MCF 10A (cell line): ENCODE measurements at regions not wholly inside any gene's neighbourhood (a gene's known extent, or its start where the extent isn't known, plus 50 kb on each side); places are given as distances from the start of the nearest gene placed in this dataset.

ENCODE experiments used
- BruUV-seq: library from RNA; stranded (reverse); fragments of 400-500 nt; replicated peaks from 2 replicates; lab custom pipeline; 2021; lab: Mats Ljungman, UMichigan
- CTCF ChIA-PET: fragments of 300-600 bp; sonication (Branson Sonifier 250); formaldehyde crosslinking; extraction: SDS; loops from one replicate; lab custom pipeline; 2021; ENCODE audit warnings: antibody characterized with exemption, inconsistent platforms; lab: Yijun Ruan, JAX
- POLR2A ChIA-PET: fragments of 300-600, 350-650 bp; sonication (Branson Sonifier 250); formaldehyde crosslinking; extraction: SDS; loops from one replicate; lab custom pipeline; 2020; ENCODE audit warnings: antibody characterized with exemption, inconsistent platforms; lab: Yijun Ruan, JAX
- DNase-seq: peaks from one replicate; pipeline ENCODE4 v3.0.0-alpha.2; 2018; ENCODE audit not compliant: unreplicated experiment
- H3K27ac Mint-ChIP-seq: one replicate; pipeline ENCODE4 v1.8.0; 2022; ENCODE audit warnings: mild to moderate bottlenecking, low read depth, mixed read lengths; ENCODE audit not compliant: unreplicated experiment
- H3K27me3 Mint-ChIP-seq: one replicate; pipeline ENCODE4 v1.8.0; 2022; ENCODE audit warnings: mixed read lengths; ENCODE audit not compliant: insufficient read depth, unreplicated experiment
- H3K36me3 Mint-ChIP-seq: one replicate; pipeline ENCODE4 v1.8.0; 2022; ENCODE audit warnings: mild to moderate bottlenecking, moderate library complexity, mixed read lengths; ENCODE audit not compliant: insufficient read depth, unreplicated experiment
- H3K4me1 Mint-ChIP-seq: one replicate; pipeline ENCODE4 v1.8.0; 2022; ENCODE audit warnings: mixed read lengths; ENCODE audit not compliant: insufficient read depth, unreplicated experiment
- H3K4me3 Mint-ChIP-seq: one replicate; pipeline ENCODE4 v1.8.0; 2022; ENCODE audit warnings: mild to moderate bottlenecking, moderate library complexity, mixed read lengths; ENCODE audit not compliant: unreplicated experiment
- H3K9me3 Mint-ChIP-seq: one replicate; pipeline ENCODE4 v1.8.0; 2022; ENCODE audit warnings: mixed read lengths; ENCODE audit not compliant: unreplicated experiment
- intact Hi-C: fragments of 100-400 bp; cut with micrococcal nuclease; formaldehyde crosslinking; loops from 2 replicates; pipeline ENCODE4 v1.14.1; 2022
- TF ChIP-seq, protein P1 (sequence below): fragments of 200-600 bp; IDR thresholded peaks from one replicate; pipeline ENCODE4 v1.8.0; 2022; ENCODE audit warnings: antibody characterized with exemption, mild to moderate bottlenecking; ENCODE audit not compliant: unreplicated experiment

DNA sequence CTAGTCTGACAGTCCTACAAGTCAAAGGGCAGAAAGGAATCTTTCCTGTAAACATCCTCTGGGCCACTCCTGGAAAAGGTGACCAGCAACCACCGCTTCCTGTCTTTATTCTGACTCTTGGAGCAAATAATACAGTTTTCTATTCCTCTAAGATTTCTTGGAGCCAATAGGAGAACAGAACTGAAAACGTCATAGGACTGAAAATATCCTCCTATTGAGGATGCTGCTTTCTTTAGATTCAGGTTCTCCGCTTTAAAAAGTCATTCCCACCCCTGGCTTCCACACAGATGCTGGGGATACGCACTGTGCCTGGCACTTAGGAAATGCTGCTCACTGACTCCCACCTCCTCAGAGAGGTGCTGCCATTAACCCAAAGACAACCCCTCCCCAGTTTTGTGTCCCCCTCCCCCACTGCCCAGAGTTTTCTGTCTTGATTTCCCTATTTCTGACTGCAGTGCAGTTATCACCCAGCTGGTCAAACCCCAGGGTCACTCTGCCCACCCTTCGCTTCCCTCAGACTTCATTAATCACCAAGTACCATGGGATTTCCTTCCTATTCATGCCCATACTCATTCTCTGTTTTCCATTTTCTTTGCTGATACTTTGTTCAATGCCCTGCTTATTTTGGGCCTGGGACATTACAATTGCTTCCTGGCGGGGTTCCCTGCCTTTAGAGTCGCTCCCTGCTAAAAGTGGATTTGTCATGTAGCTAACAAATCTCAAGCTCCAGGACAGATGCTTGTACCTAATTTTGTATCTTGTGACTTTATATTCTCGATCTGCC, 82.1 kb upstream of the ARHGAP29 start:
- Mint-ChIP-seq H3K36me3 (no peaks in the 10 kb centered on the region), H3K27me3 (no peaks in the 10 kb centered on the region), H3K27ac (no peak overlapping the region), H3K4me3 (no peak overlapping the region), H3K9me3 (no peaks in the 10 kb centered on the region), H3K4me1 (peaks cover 30% of the 10 kb centered on the region)
- no TSS peak for BruUV-seq
- POLR2A ChIA-PET, result no interaction called here
- TF ChIP-seq, protein P1, sequence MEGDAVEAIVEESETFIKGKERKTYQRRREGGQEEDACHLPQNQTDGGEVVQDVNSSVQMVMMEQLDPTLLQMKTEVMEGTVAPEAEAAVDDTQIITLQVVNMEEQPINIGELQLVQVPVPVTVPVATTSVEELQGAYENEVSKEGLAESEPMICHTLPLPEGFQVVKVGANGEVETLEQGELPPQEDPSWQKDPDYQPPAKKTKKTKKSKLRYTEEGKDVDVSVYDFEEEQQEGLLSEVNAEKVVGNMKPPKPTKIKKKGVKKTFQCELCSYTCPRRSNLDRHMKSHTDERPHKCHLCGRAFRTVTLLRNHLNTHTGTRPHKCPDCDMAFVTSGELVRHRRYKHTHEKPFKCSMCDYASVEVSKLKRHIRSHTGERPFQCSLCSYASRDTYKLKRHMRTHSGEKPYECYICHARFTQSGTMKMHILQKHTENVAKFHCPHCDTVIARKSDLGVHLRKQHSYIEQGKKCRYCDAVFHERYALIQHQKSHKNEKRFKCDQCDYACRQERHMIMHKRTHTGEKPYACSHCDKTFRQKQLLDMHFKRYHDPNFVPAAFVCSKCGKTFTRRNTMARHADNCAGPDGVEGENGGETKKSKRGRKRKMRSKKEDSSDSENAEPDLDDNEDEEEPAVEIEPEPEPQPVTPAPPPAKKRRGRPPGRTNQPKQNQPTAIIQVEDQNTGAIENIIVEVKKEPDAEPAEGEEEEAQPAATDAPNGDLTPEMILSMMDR, result no peak
- no peak for DNase-seq
- CTCF ChIA-PET, result no interaction called here
- intact Hi-C loops, result no loop called here

DNA sequence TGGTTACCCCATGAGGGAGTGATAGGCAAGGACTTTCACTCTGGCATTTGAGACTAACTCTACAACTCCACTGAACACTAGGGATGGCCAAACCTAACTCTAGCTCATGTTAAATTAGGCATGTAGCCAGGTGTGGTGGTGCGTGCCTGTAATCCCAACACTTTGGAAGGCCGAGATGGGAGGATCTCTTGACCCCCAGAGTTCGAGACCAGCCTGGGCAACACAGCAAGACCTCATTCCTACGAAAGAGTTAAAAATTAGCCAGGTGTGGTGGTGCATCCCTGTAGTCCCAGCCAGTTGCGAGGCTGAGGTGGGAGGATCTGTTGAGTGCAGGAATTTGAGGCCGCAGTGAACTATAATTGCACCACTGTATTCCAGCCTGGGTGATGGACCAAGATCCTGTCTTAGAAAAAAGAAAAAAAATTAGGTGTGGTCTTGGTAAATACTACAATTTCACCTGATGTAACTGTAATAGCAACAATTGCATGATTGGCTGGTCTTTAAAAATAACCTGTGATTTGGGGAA, 81.2 kb upstream of the ARHGAP29 start:
- Mint-ChIP-seq H3K36me3 (no peaks in the 10 kb centered on the region), H3K27me3 (no peaks in the 10 kb centered on the region), H3K27ac (no peak overlapping the region), H3K9me3 (no peaks in the 10 kb centered on the region), H3K4me3 (no peak overlapping the region), H3K4me1 (peaks cover 20% of the 10 kb centered on the region)
- DNase-seq, result no peak
- POLR2A ChIA-PET, result interaction anchor here (1.4 to 1.8 kb wide), 3 partner anchors 7 to 82 kb away, joined by 4 to 5 read pairs (median 5); partner anchors contain the start of gene ARHGAP29
- CTCF ChIA-PET, result interaction anchor here (1.0 to 2.7 kb wide), 3 partner anchors 17 to 293 kb away, joined by 3 to 17 read pairs (median 4); no protein-coding TSS in a partner anchor
- intact Hi-C loops, result no loop called here
- BruUV-seq, result no TSS peak
- TF ChIP-seq, protein P1, result no peak

DNA sequence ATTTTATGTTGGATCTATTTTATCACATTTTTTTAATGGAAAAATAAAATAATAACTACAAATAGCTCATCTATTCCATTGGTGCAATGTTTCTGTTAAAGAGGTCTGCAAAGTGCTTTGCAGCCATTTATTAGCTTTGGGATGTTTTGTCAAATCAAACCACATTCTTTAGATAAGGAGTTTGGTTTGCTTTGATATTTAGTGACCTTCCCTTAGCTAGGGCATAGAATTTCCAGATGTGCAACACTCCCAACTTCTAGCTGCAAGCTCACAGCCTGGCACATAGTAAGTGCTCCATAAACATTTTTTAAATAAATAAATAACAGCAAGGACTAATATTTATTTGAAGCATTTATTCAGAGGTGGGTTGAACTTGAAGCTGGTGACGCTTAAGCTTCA, 80.4 kb upstream of the ARHGAP29 start:
- no TSS peak for BruUV-seq
- H3K27ac Mint-ChIP-seq, result no peak overlapping the region
- POLR2A ChIA-PET, result interaction anchor here (0.8 to 1.8 kb wide), 5 partner anchors 8 to 81 kb away, joined by 4 to 7 read pairs (median 5); partner anchors contain the start of gene ARHGAP29

More for the DNA sequence above, 80.4 kb upstream of the ARHGAP29 start:
- CTCF ChIA-PET, result interaction anchor here (0.9 to 2.7 kb wide), 6 partner anchors 16 to 292 kb away, joined by 3 to 17 read pairs (median 4); no protein-coding TSS in a partner anchor
- intact Hi-C loops, result no loop called here
- peaks cover 13% of the 10 kb centered on the region for H3K4me1 Mint-ChIP-seq
- H3K9me3 Mint-ChIP-seq, result no peaks in the 10 kb centered on the region
- TF ChIP-seq, protein P1, result no peak
- no peaks in the 10 kb centered on the region for H3K36me3 Mint-ChIP-seq
- no peaks in the 10 kb centered on the region for H3K27me3 Mint-ChIP-seq
- DNase-seq, result no peak
- H3K4me3 Mint-ChIP-seq, result no peak overlapping the region
